Liver (tissue), 8 donors: ENCODE measurements at regions not wholly inside any gene's neighbourhood (a gene's known extent, or its start where the extent isn't known, plus 50 kb on each side); places are given as distances from the start of the nearest gene placed in this dataset.

Experiments
- DNase-seq: peaks from one replicate; pipeline ENCODE4 v3.0.0-alpha.2; 2017; ENCODE audit warnings: low spot score
- H3K27ac ChIP-seq, 2 donors: one replicate each; pipeline ENCODE4 v1.7.0; 2013; ENCODE audit warnings: inconsistent platforms in 2 of 2, low read length in 2 of 2, control low read depth in 1 of 2, low read depth in 1 of 2, mild to moderate bottlenecking in 1 of 2
- H3K27me3 ChIP-seq, 4 donors: one replicate each; pipeline versions ENCODE4 v1.6.1 to v1.7.0; 2013; ENCODE audit warnings: low read length in 3 of 4, inconsistent platforms in 1 of 4, mild to moderate bottlenecking in 1 of 4, moderate library complexity in 1 of 4; ENCODE audit not compliant: control insufficient read depth in 4 of 4, insufficient read depth in 4 of 4
- H3K36me3 ChIP-seq, 4 donors: one replicate each; pipeline versions ENCODE4 v1.6.1 to v1.7.0; 2013; ENCODE audit warnings: low read length in 3 of 4, mild to moderate bottlenecking in 3 of 4, low read depth in 1 of 4, moderate library complexity in 1 of 4; ENCODE audit not compliant: control insufficient read depth in 4 of 4, insufficient read depth in 3 of 4
- H3K4me1 ChIP-seq, 4 donors: one replicate each; pipeline versions ENCODE4 v1.6.1 to v1.7.0; 2013; ENCODE audit warnings: low read length in 3 of 4, mild to moderate bottlenecking in 3 of 4, moderate library complexity in 1 of 4; ENCODE audit not compliant: control insufficient read depth in 4 of 4, insufficient read depth in 4 of 4
- H3K4me3 ChIP-seq, 3 donors: one replicate each; pipeline versions ENCODE4 v1.6.1 to v1.7.0; 2013; ENCODE audit warnings: low read length in 3 of 3, control low read depth in 1 of 3, low read depth in 1 of 3, mild to moderate bottlenecking in 1 of 3
- H3K9ac ChIP-seq, 2 donors: one replicate each; pipeline ENCODE4 v1.7.0; 2013; ENCODE audit warnings: low read length in 2 of 2, mild to moderate bottlenecking in 2 of 2, moderate library complexity in 2 of 2, control low read depth in 1 of 2, low read depth in 1 of 2
- H3K9me3 ChIP-seq, 4 donors: one replicate each; pipeline versions ENCODE4 v1.6.1 to v1.7.0; 2013; ENCODE audit warnings: low read length in 3 of 4; ENCODE audit not compliant: control insufficient read depth in 4 of 4
- CTCF ChIP-seq: fragments of 150-350 bp; IDR thresholded peaks from 2 replicates; pipeline ENCODE4 v1.5.1; 2017; ENCODE audit warnings: improper control_type of control experiment, low read depth, low read length; ENCODE audit not compliant: missing input control
- EGR1 ChIP-seq, 2 donors: IDR thresholded peaks; 2 replicates each; pipeline ENCODE4 v1.6.1; 2016 to 2018; ENCODE audit warnings: antibody characterized with exemption in 2 of 2, low read depth in 2 of 2
- FOXA1 ChIP-seq: IDR thresholded peaks from 2 replicates; pipeline ENCODE4 v1.6.1; 2016; ENCODE audit warnings: antibody characterized with exemption
- FOXA2 ChIP-seq: IDR thresholded peaks from 2 replicates; pipeline ENCODE4 v1.6.1; 2016; ENCODE audit warnings: antibody characterized with exemption
- GABPA ChIP-seq, 2 donors: IDR thresholded peaks in 1 of 2; conservative IDR thresholded peaks in 1 of 2; 2 replicates each; pipeline ENCODE4 v1.6.1; 2016; ENCODE audit warnings: antibody characterized with exemption in 2 of 2, mild to moderate bottlenecking in 1 of 2, moderate library complexity in 1 of 2
- HNF4A ChIP-seq, 2 donors: conservative IDR thresholded peaks; 2 replicates each; pipeline ENCODE4 v1.6.1; 2016; ENCODE audit warnings: antibody characterized with exemption in 2 of 2, mild to moderate bottlenecking in 2 of 2
- HNF4G ChIP-seq: IDR thresholded peaks from 2 replicates; pipeline ENCODE4 v1.6.1; 2016; ENCODE audit warnings: antibody characterized with exemption
- JUND ChIP-seq, 2 donors: IDR thresholded peaks; 2 replicates each; pipeline ENCODE4 v1.6.1; 2016; ENCODE audit warnings: antibody characterized with exemption in 2 of 2
- NR2F2 ChIP-seq: IDR thresholded peaks from 2 replicates; pipeline ENCODE4 v1.6.1; 2016; ENCODE audit warnings: antibody characterized with exemption
- RAD21 ChIP-seq, 2 donors: IDR thresholded peaks; 2 replicates each; pipeline ENCODE4 v1.6.1; 2016; ENCODE audit warnings: antibody characterized with exemption in 2 of 2, mild to moderate bottlenecking in 2 of 2
- RXRA ChIP-seq, 2 donors: IDR thresholded peaks; 2 replicates each; pipeline ENCODE4 v1.6.1; 2017 to 2018; ENCODE audit warnings: antibody characterized with exemption in 2 of 2, mild to moderate bottlenecking in 1 of 2
- SP1 ChIP-seq: IDR thresholded peaks from 2 replicates; pipeline ENCODE4 v1.6.1; 2018; ENCODE audit warnings: antibody characterized with exemption, mild to moderate bottlenecking
- TAF1 ChIP-seq: conservative IDR thresholded peaks from 2 replicates; pipeline ENCODE4 v1.6.1; 2016; ENCODE audit warnings: antibody characterized with exemption, mild to moderate bottlenecking
- YY1 ChIP-seq: IDR thresholded peaks from 2 replicates; pipeline ENCODE4 v1.6.1; 2016; ENCODE audit warnings: antibody characterized with exemption, mild to moderate bottlenecking
- ZBTB33 ChIP-seq: IDR thresholded peaks from 2 replicates; pipeline ENCODE4 v1.6.1; 2016; ENCODE audit warnings: antibody characterized with exemption
- WGBS: extraction: QIAGEN DNeasy Blood & Tissue Kit; methylation state at CpG from one replicate; pipeline ENCODE4 v1.1.7; 2013; 5-methylcytosine and 5-hydroxymethylcytosine counted together
- TF ChIP-seq, protein P1 (sequence below): IDR thresholded peaks from 2 replicates; pipeline ENCODE4 v1.6.1; 2016; ENCODE audit warnings: antibody characterized with exemption, mild to moderate bottlenecking
- TF ChIP-seq, protein P2 (sequence below): IDR thresholded peaks from 2 replicates; pipeline ENCODE4 v1.6.1; 2016; ENCODE audit warnings: antibody characterized with exemption
- TF ChIP-seq, protein P3 (sequence below): IDR thresholded peaks from 2 replicates; pipeline ENCODE4 v1.6.1; 2016; ENCODE audit warnings: antibody characterized with exemption
- donor health status: healthy.
- donor health status: healthy.
- donor health status: healthy.
- donor health status: healthy.
- donor health status: healthy.

GRCh38 chr5:74386571-74387334 is 253.8 kb downstream of the ENC1 start:
- no peaks in the 10 kb centered on the region for H3K36me3 ChIP-seq
- no peaks in the 10 kb centered on the region for H3K9me3 ChIP-seq
- no peak overlapping the region for H3K27ac ChIP-seq
- no peak for TF ChIP-seq GABPA (IDR thresholded peaks at IDR 0.05 in 1 of 2, conservative IDR thresholded peaks at IDR 0.05 in 1 of 2)
- TF ChIP-seq HNF4G, result no peak
- TF ChIP-seq FOXA1, result no peak
- no peak for TF ChIP-seq JUND (IDR thresholded peaks at IDR 0.05)
- no peak for TF ChIP-seq SP1
- no peak for TF ChIP-seq RXRA (IDR thresholded peaks at IDR 0.05)
- TF ChIP-seq ZBTB33, result no peak
- TF ChIP-seq RAD21 (IDR thresholded peaks at IDR 0.05), result no peak
- no peak for TF ChIP-seq YY1
- TF ChIP-seq HNF4A (conservative IDR thresholded peaks at IDR 0.05), result no peak
- TF ChIP-seq, protein P1, sequence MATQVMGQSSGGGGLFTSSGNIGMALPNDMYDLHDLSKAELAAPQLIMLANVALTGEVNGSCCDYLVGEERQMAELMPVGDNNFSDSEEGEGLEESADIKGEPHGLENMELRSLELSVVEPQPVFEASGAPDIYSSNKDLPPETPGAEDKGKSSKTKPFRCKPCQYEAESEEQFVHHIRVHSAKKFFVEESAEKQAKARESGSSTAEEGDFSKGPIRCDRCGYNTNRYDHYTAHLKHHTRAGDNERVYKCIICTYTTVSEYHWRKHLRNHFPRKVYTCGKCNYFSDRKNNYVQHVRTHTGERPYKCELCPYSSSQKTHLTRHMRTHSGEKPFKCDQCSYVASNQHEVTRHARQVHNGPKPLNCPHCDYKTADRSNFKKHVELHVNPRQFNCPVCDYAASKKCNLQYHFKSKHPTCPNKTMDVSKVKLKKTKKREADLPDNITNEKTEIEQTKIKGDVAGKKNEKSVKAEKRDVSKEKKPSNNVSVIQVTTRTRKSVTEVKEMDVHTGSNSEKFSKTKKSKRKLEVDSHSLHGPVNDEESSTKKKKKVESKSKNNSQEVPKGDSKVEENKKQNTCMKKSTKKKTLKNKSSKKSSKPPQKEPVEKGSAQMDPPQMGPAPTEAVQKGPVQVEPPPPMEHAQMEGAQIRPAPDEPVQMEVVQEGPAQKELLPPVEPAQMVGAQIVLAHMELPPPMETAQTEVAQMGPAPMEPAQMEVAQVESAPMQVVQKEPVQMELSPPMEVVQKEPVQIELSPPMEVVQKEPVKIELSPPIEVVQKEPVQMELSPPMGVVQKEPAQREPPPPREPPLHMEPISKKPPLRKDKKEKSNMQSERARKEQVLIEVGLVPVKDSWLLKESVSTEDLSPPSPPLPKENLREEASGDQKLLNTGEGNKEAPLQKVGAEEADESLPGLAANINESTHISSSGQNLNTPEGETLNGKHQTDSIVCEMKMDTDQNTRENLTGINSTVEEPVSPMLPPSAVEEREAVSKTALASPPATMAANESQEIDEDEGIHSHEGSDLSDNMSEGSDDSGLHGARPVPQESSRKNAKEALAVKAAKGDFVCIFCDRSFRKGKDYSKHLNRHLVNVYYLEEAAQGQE, result no peak
- no peak for TF ChIP-seq FOXA2
- no peak for TF ChIP-seq TAF1
- no peak for TF ChIP-seq CTCF
- no peak for TF ChIP-seq EGR1 (IDR thresholded peaks at IDR 0.05; ENCODE audit: low read depth in 2 of 2)
- no peak for TF ChIP-seq NR2F2
- TF ChIP-seq, protein P2, sequence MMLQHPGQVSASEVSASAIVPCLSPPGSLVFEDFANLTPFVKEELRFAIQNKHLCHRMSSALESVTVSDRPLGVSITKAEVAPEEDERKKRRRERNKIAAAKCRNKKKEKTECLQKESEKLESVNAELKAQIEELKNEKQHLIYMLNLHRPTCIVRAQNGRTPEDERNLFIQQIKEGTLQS, result no peak
- TF ChIP-seq, protein P3, sequence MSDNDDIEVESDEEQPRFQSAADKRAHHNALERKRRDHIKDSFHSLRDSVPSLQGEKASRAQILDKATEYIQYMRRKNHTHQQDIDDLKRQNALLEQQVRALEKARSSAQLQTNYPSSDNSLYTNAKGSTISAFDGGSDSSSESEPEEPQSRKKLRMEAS, result no peak
- no peak for DNase-seq
- H3K4me3 ChIP-seq, result no peak overlapping the region
- no peak overlapping the region for H3K9ac ChIP-seq
- H3K27me3 ChIP-seq, result no peaks in the 10 kb centered on the region
- 92% methylated on average over 4 of the region's 4 CpGs for WGBS
- peaks cover 0 to 4% (median 0%) of the 10 kb centered on the region in 4 donors for H3K4me1 ChIP-seq
